GM06990 (cell line): ENCODE measurements at regions not wholly inside any gene's neighbourhood (a gene's known extent, or its start where the extent isn't known, plus 50 kb on each side); places are given as distances from the start of the nearest gene placed in this dataset.

Experiments used
- DNase-seq: peaks from one replicate; pipeline ENCODE4 v3.0.0-alpha.2; 2011; ENCODE audit not compliant: insufficient read length; ENCODE audit errors: extremely low read depth
- H3K27me3 ChIP-seq: replicated peaks from 2 replicates; pipeline ENCODE4 v1.6.0; 2011; ENCODE audit warnings: low read length; ENCODE audit not compliant: control insufficient read depth, insufficient read depth
- H3K36me3 ChIP-seq: 2 replicates; pipeline ENCODE4 v1.5.1; 2011; ENCODE audit warnings: low read length; ENCODE audit not compliant: control insufficient read depth, insufficient read depth
- H3K4me3 ChIP-seq: replicated peaks from 2 replicates; pipeline ENCODE4 v1.5.1; 2011; ENCODE audit warnings: low read depth, mild to moderate bottlenecking, control low read depth, low read length
- TF ChIP-seq, protein P1 (sequence below): IDR thresholded peaks from 2 replicates; pipeline ENCODE4 v1.5.1; 2011; ENCODE audit warnings: low read length, control low read depth, mild to moderate bottlenecking, inconsistent platforms; ENCODE audit not compliant: insufficient read depth, poor library complexity, severe bottlenecking

- DNase-seq: no peak
- TF ChIP-seq, protein P1, sequence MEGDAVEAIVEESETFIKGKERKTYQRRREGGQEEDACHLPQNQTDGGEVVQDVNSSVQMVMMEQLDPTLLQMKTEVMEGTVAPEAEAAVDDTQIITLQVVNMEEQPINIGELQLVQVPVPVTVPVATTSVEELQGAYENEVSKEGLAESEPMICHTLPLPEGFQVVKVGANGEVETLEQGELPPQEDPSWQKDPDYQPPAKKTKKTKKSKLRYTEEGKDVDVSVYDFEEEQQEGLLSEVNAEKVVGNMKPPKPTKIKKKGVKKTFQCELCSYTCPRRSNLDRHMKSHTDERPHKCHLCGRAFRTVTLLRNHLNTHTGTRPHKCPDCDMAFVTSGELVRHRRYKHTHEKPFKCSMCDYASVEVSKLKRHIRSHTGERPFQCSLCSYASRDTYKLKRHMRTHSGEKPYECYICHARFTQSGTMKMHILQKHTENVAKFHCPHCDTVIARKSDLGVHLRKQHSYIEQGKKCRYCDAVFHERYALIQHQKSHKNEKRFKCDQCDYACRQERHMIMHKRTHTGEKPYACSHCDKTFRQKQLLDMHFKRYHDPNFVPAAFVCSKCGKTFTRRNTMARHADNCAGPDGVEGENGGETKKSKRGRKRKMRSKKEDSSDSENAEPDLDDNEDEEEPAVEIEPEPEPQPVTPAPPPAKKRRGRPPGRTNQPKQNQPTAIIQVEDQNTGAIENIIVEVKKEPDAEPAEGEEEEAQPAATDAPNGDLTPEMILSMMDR: no peak
- Histone ChIP-seq H3K36me3 (no peaks in the 10 kb centered on the region), H3K27me3 (no peaks in the 10 kb centered on the region), H3K4me3 (no peak overlapping the region)
Observed at GRCh38 chr18:26768385-26768784, 97.1 kb downstream of the AQP4 start.

- no peak for DNase-seq
- Histone ChIP-seq H3K27me3 (no peaks in the 10 kb centered on the region; the same call in 1 of the 2 replicates), H3K36me3 (no peaks in the 10 kb centered on the region), H3K4me3 (no peak overlapping the region)
- TF ChIP-seq, protein P1: no peak
Observed at GRCh38 chr18:26765498-26765897, 100.0 kb downstream of the AQP4 start.

DNA sequence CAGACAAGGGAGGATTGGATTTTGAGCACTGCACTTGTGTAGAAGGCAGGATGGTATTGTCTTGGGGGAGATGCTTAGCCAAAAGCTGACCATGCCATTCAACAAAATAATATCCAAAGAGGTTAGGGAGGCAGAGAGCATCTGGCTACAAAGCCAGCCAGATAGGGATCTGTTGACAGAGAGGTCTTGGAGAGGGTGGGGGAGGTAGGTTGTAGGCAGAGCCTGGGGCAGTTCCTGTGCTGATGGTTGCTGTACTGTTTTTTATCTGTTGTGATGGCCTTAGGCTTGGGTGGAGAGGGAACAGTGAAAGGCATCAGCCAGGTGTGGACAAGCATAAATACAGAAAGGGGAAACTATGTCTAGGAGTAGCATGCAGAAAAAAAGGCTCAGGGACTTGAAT is 100.9 kb downstream of the AQP4 start:
- Histone ChIP-seq H3K4me3 (no peak overlapping the region), H3K36me3 (no peaks in the 10 kb centered on the region), H3K27me3 (no peaks in the 10 kb centered on the region; the same call in 1 of the 2 replicates)
- TF ChIP-seq, protein P1: no peak
- no peak for DNase-seq

DNA sequence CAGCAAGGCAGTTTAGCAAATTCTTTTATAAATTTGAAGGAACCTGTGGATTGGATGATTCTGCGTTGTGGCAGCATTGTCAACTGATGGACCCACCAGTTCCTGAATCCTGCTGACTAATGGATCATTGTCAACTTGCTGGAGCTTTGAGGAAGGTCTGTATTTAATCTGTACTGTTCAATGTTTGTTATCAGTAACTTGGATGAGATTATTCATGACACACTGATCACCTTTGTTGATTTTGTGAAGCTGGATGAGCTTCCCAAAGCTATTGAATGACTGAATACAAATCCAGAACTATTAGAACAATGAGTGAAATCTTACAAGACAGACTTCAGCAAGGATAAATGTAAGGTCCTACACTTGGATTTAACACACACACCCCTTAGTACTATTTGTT is 101.3 kb downstream of the AQP4 start:
- TF ChIP-seq, protein P1: no peak
- H3K4me3 ChIP-seq: no peak overlapping the region
- no peak for DNase-seq
- H3K36me3 ChIP-seq: no peaks in the 10 kb centered on the region
- no peaks in the 10 kb centered on the region; the same call in 1 of the 2 replicates for H3K27me3 ChIP-seq

DNA sequence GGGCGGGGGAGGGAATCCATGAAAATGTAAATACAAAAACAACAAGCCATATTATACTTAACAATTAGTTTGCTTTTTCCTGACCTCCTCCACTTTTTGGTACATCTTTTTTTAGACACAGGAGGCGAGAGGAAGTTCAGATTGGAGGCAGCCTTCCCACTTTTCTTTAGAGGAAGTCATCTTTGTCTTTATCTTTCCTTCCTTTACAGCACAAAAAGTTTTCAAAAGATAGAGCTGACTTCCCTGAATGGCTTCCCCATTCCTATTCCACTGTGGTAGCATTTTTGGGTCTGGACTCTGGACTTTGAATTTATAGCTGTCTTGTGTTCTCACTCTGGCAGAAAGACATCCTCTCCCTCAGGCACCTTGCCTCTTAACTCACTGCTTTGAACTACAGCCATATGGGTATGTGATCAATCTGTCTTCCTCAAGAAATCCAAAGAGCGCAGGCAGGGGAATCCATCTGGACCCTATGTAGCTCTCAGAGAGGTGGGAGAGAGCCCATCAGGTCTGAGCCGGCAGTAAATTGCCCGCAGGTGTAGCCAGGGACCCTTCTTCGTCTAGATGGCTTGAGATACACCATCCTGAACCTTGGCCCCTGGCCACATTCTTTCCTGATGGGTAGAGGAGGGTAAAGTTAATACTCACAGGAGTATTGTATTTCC is 101.9 kb downstream of the AQP4 start:
- no peak for DNase-seq
- Histone ChIP-seq H3K27me3 (no peaks in the 10 kb centered on the region; the same call in 1 of the 2 replicates), H3K4me3 (no peak overlapping the region), H3K36me3 (no peaks in the 10 kb centered on the region)
- TF ChIP-seq, protein P1: no peak
